K562 (cell line): ENCODE measurements at regions not wholly inside any gene's neighbourhood (a gene's known extent, or its start where the extent isn't known, plus 50 kb on each side); places are given as distances from the start of the nearest gene placed in this dataset.

Experiments
- ATAC-seq: fragments of 200-7000 bp; cut with Tn5 transposase; 3 replicates; pipeline ENCODE4 v1.9.1; 2020; ENCODE audit warnings: moderate library complexity
- BruUV-seq: library from RNA; stranded (reverse); fragments of 400-500 nt; replicated peaks from 2 replicates; lab custom pipeline; 2021; lab: Mats Ljungman, UMichigan
- CTCF ChIA-PET: fragments of 300-600 bp; formaldehyde crosslinking; extraction: SDS; loops from one replicate; lab custom pipeline; 2021; ENCODE audit warnings: low intra/inter-chr PET ratio; lab: Yijun Ruan, JAX
- POLR2A ChIA-PET: fragments of 300-600, 350-650 bp; sonication (Branson Sonifier 250); formaldehyde crosslinking; extraction: SDS; loops from one replicate; lab custom pipeline; 2021; ENCODE audit warnings: antibody characterized with exemption, inconsistent platforms; lab: Yijun Ruan, JAX
- DNase-seq, 4 experiments: peaks; one replicate each; pipeline versions ENCODE4 v3.0.0 to v3.0.0-alpha.2; 2011 to 2018; ENCODE audit warnings: low spot score in 3 of 4, mixed read lengths in 3 of 4; ENCODE audit errors: extremely low read depth in 1 of 4
- FAIRE-seq: peaks from 2 replicates; lab custom pipeline; 2011; peaks lifted over from hg19 to GRCh38; lab: Jason Lieb, UNC
- H2AFZ ChIP-seq: 2 replicates; pipeline ENCODE4 v1.6.0; 2011; ENCODE audit warnings: low read depth, low read length, control low read depth, inconsistent platforms
- H3K27ac ChIP-seq: fragments of 200-600 bp; 3 replicates; pipeline ENCODE4 v1.8.0; 2011; ENCODE audit warnings: low read depth, mild to moderate bottlenecking, control low read depth, inconsistent platforms, low read length, moderate library complexity, mixed read lengths; ENCODE audit errors: extremely low read depth
- H3K27me3 ChIP-seq, 2 experiments: fragments of 300-600 bp in 1 of 2; 2 replicates in 1 of 2; 3 replicates in 1 of 2; pipeline versions ENCODE4 v1.6.0 to v1.8.0; 2011; ENCODE audit warnings: inconsistent platforms in 2 of 2, low read length in 2 of 2, mild to moderate bottlenecking in 1 of 2, mixed read lengths in 1 of 2, moderate library complexity in 1 of 2; ENCODE audit not compliant: control insufficient read depth in 2 of 2, insufficient read depth in 2 of 2
- H3K36me3 ChIP-seq: fragments of 300-600 bp; 3 replicates; pipeline ENCODE4 v1.8.0; 2011; ENCODE audit warnings: mild to moderate bottlenecking, low read length, inconsistent platforms; ENCODE audit not compliant: control insufficient read depth, insufficient read depth
- H3K4me1 ChIP-seq, 2 experiments: fragments of 200-600 bp in 1 of 2; replicated peaks in 1 of 2; 2 replicates in 1 of 2; 3 replicates in 1 of 2; pipeline versions ENCODE4 v1.5.1 to v1.8.0; 2011; ENCODE audit warnings: inconsistent platforms in 2 of 2, low read length in 2 of 2, mild to moderate bottlenecking in 1 of 2, mixed read lengths in 1 of 2, moderate library complexity in 1 of 2; ENCODE audit not compliant: control insufficient read depth in 2 of 2, insufficient read depth in 2 of 2
- H3K4me2 ChIP-seq: 2 replicates; pipeline ENCODE4 v1.6.1; 2011; ENCODE audit warnings: low read length, control low read depth, inconsistent platforms, mixed read lengths; ENCODE audit not compliant: insufficient read depth
- H3K4me3 ChIP-seq: fragments of 200-600 bp; sonication (generic), shearing (Covaris generic); 2 replicates; pipeline ENCODE4 v1.5.1; 2016; ENCODE audit warnings: control low read depth, inconsistent platforms
- H3K79me2 ChIP-seq: fragments of 200-600 bp; 3 replicates; pipeline ENCODE4 v1.8.0; 2011; ENCODE audit warnings: low read length, inconsistent platforms; ENCODE audit not compliant: control insufficient read depth, insufficient read depth
- H3K9ac ChIP-seq, 2 experiments: 2 replicates each; pipeline versions ENCODE4 v1.6.0 to v1.6.1; 2011; ENCODE audit warnings: low read depth in 2 of 2, low read length in 2 of 2, control low read depth in 1 of 2, inconsistent platforms in 1 of 2, mild to moderate bottlenecking in 1 of 2, mixed read lengths in 1 of 2; ENCODE audit not compliant: insufficient read depth in 1 of 2
- H3K9me1 ChIP-seq: one replicate; pipeline ENCODE4 v1.6.0; 2011; ENCODE audit warnings: inconsistent platforms, mild to moderate bottlenecking, low read length, moderate library complexity; ENCODE audit not compliant: control insufficient read depth, insufficient read depth
- H3K9me3 ChIP-seq: replicated peaks from 2 replicates; pipeline ENCODE4 v1.5.1; 2011; ENCODE audit warnings: low read depth, low read length, inconsistent platforms; ENCODE audit not compliant: control insufficient read depth, insufficient read depth
- H4K20me1 ChIP-seq: replicated peaks from 2 replicates; pipeline ENCODE4 v1.6.1; 2011; ENCODE audit warnings: low read length, inconsistent platforms, mixed read lengths; ENCODE audit not compliant: control insufficient read depth, insufficient read depth
- GATAD2B ChIP-seq: fragments of 450-650 bp; IDR thresholded peaks from 2 replicates; pipeline ENCODE4 v1.6.1; 2017; ENCODE audit warnings: mild to moderate bottlenecking, borderline replicate concordance
- HNRNPK ChIP-seq: fragments of 200-400 bp; formaldehyde crosslinking; IDR thresholded peaks from one replicate; pipeline ENCODE4 v1.6.1; 2018; ENCODE audit warnings: mild to moderate bottlenecking, low read depth, low read length; ENCODE audit not compliant: poor library complexity, severe bottlenecking
- L3MBTL2 ChIP-seq: fragments of 450-650 bp; IDR thresholded peaks from 2 replicates; pipeline ENCODE4 v1.6.1; 2016; ENCODE audit warnings: mild to moderate bottlenecking, moderate library complexity
- NFE2L1 ChIP-seq: fragments of 450-650 bp; IDR thresholded peaks from 2 replicates; pipeline ENCODE4 v1.6.1; 2016; ENCODE audit warnings: missing genetic modification characterization, low read depth, mild to moderate bottlenecking, missing compliant biosample characterization, moderate library complexity, borderline replicate concordance
- RBFOX2 ChIP-seq: fragments of 200-400 bp; formaldehyde crosslinking; IDR thresholded peaks from 2 replicates; pipeline ENCODE4 v1.6.1; 2017; ENCODE audit warnings: low read depth, mild to moderate bottlenecking, low read length, moderate library complexity
- RHOXF2B ChIP-seq: fragments of 250-450 bp; sonication (Bioruptor Pico); conservative IDR thresholded peaks from 2 replicates; pipeline ENCODE4 v1.5.1; 2021
- SIN3A ChIP-seq, 2 experiments: fragments of 150-350 bp in 1 of 2; IDR thresholded peaks; 2 replicates each; pipeline ENCODE4 v1.6.1; 2011 to 2016; ENCODE audit warnings: borderline replicate concordance in 2 of 2, low read depth in 2 of 2, low read length in 2 of 2, mild to moderate bottlenecking in 2 of 2, moderate library complexity in 2 of 2; ENCODE audit not compliant: control insufficient read depth in 1 of 2
- TCFL5 ChIP-seq: fragments of 250-450 bp; sonication (Bioruptor Pico); conservative IDR thresholded peaks from 2 replicates; pipeline ENCODE4 v1.6.1; 2021; ENCODE audit warnings: mild to moderate bottlenecking, moderate library complexity, matching md5 sums
- TSC22D4 ChIP-seq: fragments of 450-650 bp; IDR thresholded peaks from 2 replicates; pipeline ENCODE4 v1.6.1; 2016; ENCODE audit warnings: missing genetic modification characterization, missing biosample characterization, control low read depth
- ZBTB40 ChIP-seq, 2 experiments: fragments of 450-650 bp in 1 of 2; sonication (generic) in 1 of 2; formaldehyde crosslinking in 1 of 2; IDR thresholded peaks; 2 replicates each; pipeline versions ENCODE4 v1.7.1 to v1.9.0; 2016 to 2022; ENCODE audit warnings: inconsistent platforms in 1 of 2, mild to moderate bottlenecking in 1 of 2, missing genetic modification reagents in 1 of 2
- ZKSCAN8 ChIP-seq: fragments of 200-800 bp; sonication (Bioruptor generic); IDR thresholded peaks from 2 replicates; pipeline ENCODE4 v1.6.1; 2016; ENCODE audit warnings: missing genetic modification characterization, missing compliant biosample characterization
- ZNF316 ChIP-seq: fragments of 450-650 bp; IDR thresholded peaks from 2 replicates; pipeline ENCODE4 v1.6.1; 2016
- ZNF398 ChIP-seq: fragments of 250-450 bp; sonication (Bioruptor Pico); IDR thresholded peaks from 2 replicates; pipeline ENCODE4 v1.8.0; 2021; ENCODE audit warnings: moderate library complexity, mild to moderate bottlenecking, inconsistent platforms
- WGBS: fragments of 100-300 bp; shearing (Covaris generic); methylation state at CpG from one replicate; pipeline ENCODE4 v1.1.6; 2016; ENCODE audit warnings: low coverage, mixed read lengths; ENCODE audit not compliant: insufficient coverage; ENCODE audit errors: missing lambda C conversion rate; 5-methylcytosine and 5-hydroxymethylcytosine counted together
- in situ Hi-C: fragments of 300-500 bp; cut with MboI; formaldehyde crosslinking; loops from 4 replicates; pipeline ENCODE4 v1.15.0; 2018; ENCODE audit warnings: inconsistent platforms, mixed read lengths
- intact Hi-C: fragments of 100-400 bp; cut with micrococcal nuclease; formaldehyde crosslinking; loops from 2 replicates; pipeline ENCODE4 v1.14.2; 2022

- POLR2A ChIA-PET = no interaction called here
- Histone ChIP-seq H3K79me2 (no peaks in the 10 kb centered on the region), H3K9ac (no peak overlapping the region), H3K4me2 (no peak overlapping the region), H3K27ac (no peak overlapping the region), H3K4me1 (peaks cover 0 to 8% of the 10 kb centered on the region in 2 experiments; a peak in 1 of 5 replicates), H3K36me3 (no peaks in the 10 kb centered on the region), H3K27me3 (no peaks in the 10 kb centered on the region), H3K9me3 (no peaks in the 10 kb centered on the region), H3K4me3 (no peak overlapping the region), H2AFZ (peak overlapping the region; percentile 27; the same call in 1 of the 2 replicates), H4K20me1 (no peaks in the 10 kb centered on the region), H3K9me1 (no peaks in the 10 kb centered on the region)
- DNase-seq (no peak), ATAC-seq (no peak), FAIRE-seq (no peak)
- WGBS = 93% methylated on average over 1 of the region's 1 CpG
- intact Hi-C loops (no loop called here), in situ Hi-C loops (no loop called here)
- CTCF ChIA-PET = no interaction called here
- BruUV-seq = no TSS peak
- TF ChIP-seq RBFOX2 (no peak), ZBTB40 (IDR thresholded peaks at IDR 0.05) (no peak), ZBTB40 (CRISPR knock-in tag; IDR thresholded peaks at IDR 0.05) (no peak), HNRNPK (no peak), ZKSCAN8 (no peak), ZNF398 (CRISPR knock-in tag) (no peak), GATAD2B (no peak), NFE2L1 (tag) (no peak), ZNF316 (no peak), TSC22D4 (no peak), L3MBTL2 (no peak), TCFL5 (CRISPR knock-in tag) (no peak), RHOXF2B (CRISPR knock-in tag) (no peak), SIN3A (IDR thresholded peaks at IDR 0.05; ENCODE audit: borderline replicate concordance in 2 of 2, control insufficient read depth in 1 of 2, low read depth in 2 of 2, low read length in 2 of 2) (no peak)
Measured at GRCh38 chr4:74528178-74528577, 83.2 kb downstream of the AREG start.
